WTC11 (cell line): ENCODE measurements at regions not wholly inside any gene's neighbourhood (a gene's known extent, or its start where the extent isn't known, plus 50 kb on each side); places are given as distances from the start of the nearest gene placed in this dataset.

Experiments used
- ATAC-seq: fragments of 200-7000 bp; cut with Tn5 transposase; 2 replicates; pipeline ENCODE4 v1.10.0; 2021; ENCODE audit warnings: mild to moderate bottlenecking, moderate library complexity
- CTCF ChIA-PET: fragments of 300-600 bp; sonication (Branson Sonifier 250); formaldehyde crosslinking; loops from one replicate; lab custom pipeline; 2021; ENCODE audit warnings: antibody characterized with exemption; lab: Charles Lee
- POLR2A ChIA-PET: fragments of 350-600 bp; sonication (Branson Sonifier 250); formaldehyde crosslinking; loops from one replicate; lab custom pipeline; 2021; ENCODE audit warnings: antibody characterized with exemption; lab: Charles Lee
- DNase-seq: peaks from one replicate; pipeline ENCODE4 v3.0.0; 2021; ENCODE audit warnings: low spot score
- H3K27ac Mint-ChIP-seq: 2 replicates; pipeline ENCODE4 v1.8.0; 2021; ENCODE audit warnings: mixed read lengths
- H3K27me3 Mint-ChIP-seq: 2 replicates; pipeline ENCODE4 v1.8.0; 2021; ENCODE audit warnings: low read depth, mild to moderate bottlenecking, moderate library complexity, mixed read lengths
- H3K36me3 Mint-ChIP-seq: 2 replicates; pipeline ENCODE4 v1.8.0; 2021; ENCODE audit warnings: mixed read lengths
- H3K4me1 Mint-ChIP-seq: 2 replicates; pipeline ENCODE4 v1.8.0; 2022; ENCODE audit warnings: mixed read lengths
- H3K4me3 Mint-ChIP-seq: 2 replicates; pipeline ENCODE4 v1.8.0; 2021; ENCODE audit warnings: mild to moderate bottlenecking, moderate library complexity, mixed read lengths
- H3K9me3 Mint-ChIP-seq: 2 replicates; pipeline ENCODE4 v1.8.0; 2021; ENCODE audit warnings: mixed read lengths
- CDX4 ChIP-seq: fragments of 250-450 bp; sonication (Bioruptor Pico); IDR thresholded peaks from 2 replicates; pipeline ENCODE4 v1.9.0; 2021; ENCODE audit warnings: moderate library complexity, mild to moderate bottlenecking, inconsistent platforms, borderline replicate concordance
- CTCF ChIP-seq: fragments of 200-600 bp; IDR thresholded peaks from 2 replicates; pipeline ENCODE4 v1.8.0; 2022; ENCODE audit warnings: antibody characterized with exemption
- E2F4 ChIP-seq: sonication (generic); formaldehyde crosslinking; IDR thresholded peaks from 2 replicates; pipeline ENCODE4 v1.8.1; 2022; ENCODE audit warnings: low read depth, mild to moderate bottlenecking, moderate library complexity, missing genetic modification reagents, borderline replicate concordance
- NFATC4 ChIP-seq: fragments of 250-450 bp; sonication (Bioruptor Pico); IDR thresholded peaks from 2 replicates; pipeline ENCODE4 v1.9.0; 2021; ENCODE audit warnings: mild to moderate bottlenecking
- USF1 ChIP-seq: sonication (generic); formaldehyde crosslinking; IDR thresholded peaks from 2 replicates; pipeline ENCODE4 v1.8.0; 2022; ENCODE audit warnings: mild to moderate bottlenecking, missing genetic modification reagents
- ZNF425 ChIP-seq: fragments of 250-450 bp; sonication (Bioruptor Pico); conservative IDR thresholded peaks from 2 replicates; pipeline ENCODE4 v1.9.0; 2021; ENCODE audit warnings: mild to moderate bottlenecking
- TF ChIP-seq, protein P1 (sequence below): sonication (generic); formaldehyde crosslinking; IDR thresholded peaks from 2 replicates; pipeline ENCODE4 v1.8.1; 2023; ENCODE audit warnings: mild to moderate bottlenecking, missing genetic modification reagents
- TF ChIP-seq, protein P2 (sequence below): sonication (generic); formaldehyde crosslinking; IDR thresholded peaks from 2 replicates; pipeline ENCODE4 v1.8.0; 2023; ENCODE audit warnings: missing genetic modification reagents, mild to moderate bottlenecking, borderline replicate concordance
- TF ChIP-seq, protein P3 (sequence below): sonication (generic); formaldehyde crosslinking; IDR thresholded peaks from 2 replicates; pipeline ENCODE4 v1.8.1; 2023; ENCODE audit warnings: mild to moderate bottlenecking, missing genetic modification reagents, moderate library complexity
- TF ChIP-seq, protein P4 (sequence below): sonication (generic); formaldehyde crosslinking; IDR thresholded peaks from 2 replicates; pipeline ENCODE4 v1.8.1; 2023; ENCODE audit warnings: mild to moderate bottlenecking, missing genetic modification reagents, borderline replicate concordance

DNA sequence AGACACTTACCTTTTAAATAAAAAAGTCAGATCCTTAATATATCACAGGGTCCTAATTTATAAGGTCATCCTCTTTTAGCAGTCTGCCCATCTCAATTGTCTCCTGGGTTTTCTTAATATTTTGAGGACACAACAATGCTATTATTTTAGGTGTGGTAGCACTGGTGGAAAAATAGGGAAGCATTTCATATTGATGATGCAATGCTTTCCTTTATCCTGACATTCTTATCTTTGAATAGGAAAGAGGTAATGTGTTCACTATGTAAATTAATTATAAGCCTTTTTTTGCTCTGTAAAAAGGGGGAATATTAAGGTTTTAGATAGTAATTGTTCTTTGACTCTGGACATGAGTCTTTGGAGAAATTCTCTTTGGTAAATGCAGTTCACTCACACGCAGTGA lies 164.7 kb downstream of the YTHDC2 start:
- H3K4me1 Mint-ChIP-seq, result peaks cover 38% of the 10 kb centered on the region
- DNase-seq (no peak), ATAC-seq (no peak)
- peaks cover 24% of the 10 kb centered on the region for H3K9me3 Mint-ChIP-seq
- no peaks in the 10 kb centered on the region for H3K27me3 Mint-ChIP-seq
- H3K4me3 Mint-ChIP-seq, result no peak overlapping the region
- ChIA-PET CTCF (interaction anchor here (1.8 to 2.2 kb wide), 2 partner anchors 66 to 129 kb away, joined by 17 to 32 read pairs; no protein-coding TSS in a partner anchor), POLR2A (no interaction called here)
- H3K27ac Mint-ChIP-seq, result no peak overlapping the region
- TF ChIP-seq ZNF425, result no peak
- TF ChIP-seq, protein P1, sequence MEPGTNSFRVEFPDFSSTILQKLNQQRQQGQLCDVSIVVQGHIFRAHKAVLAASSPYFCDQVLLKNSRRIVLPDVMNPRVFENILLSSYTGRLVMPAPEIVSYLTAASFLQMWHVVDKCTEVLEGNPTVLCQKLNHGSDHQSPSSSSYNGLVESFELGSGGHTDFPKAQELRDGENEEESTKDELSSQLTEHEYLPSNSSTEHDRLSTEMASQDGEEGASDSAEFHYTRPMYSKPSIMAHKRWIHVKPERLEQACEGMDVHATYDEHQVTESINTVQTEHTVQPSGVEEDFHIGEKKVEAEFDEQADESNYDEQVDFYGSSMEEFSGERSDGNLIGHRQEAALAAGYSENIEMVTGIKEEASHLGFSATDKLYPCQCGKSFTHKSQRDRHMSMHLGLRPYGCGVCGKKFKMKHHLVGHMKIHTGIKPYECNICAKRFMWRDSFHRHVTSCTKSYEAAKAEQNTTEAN, result no peak
- TF ChIP-seq E2F4 (CRISPR knock-in tag), result no peak
- TF ChIP-seq CDX4, result no peak
- TF ChIP-seq, protein P2, sequence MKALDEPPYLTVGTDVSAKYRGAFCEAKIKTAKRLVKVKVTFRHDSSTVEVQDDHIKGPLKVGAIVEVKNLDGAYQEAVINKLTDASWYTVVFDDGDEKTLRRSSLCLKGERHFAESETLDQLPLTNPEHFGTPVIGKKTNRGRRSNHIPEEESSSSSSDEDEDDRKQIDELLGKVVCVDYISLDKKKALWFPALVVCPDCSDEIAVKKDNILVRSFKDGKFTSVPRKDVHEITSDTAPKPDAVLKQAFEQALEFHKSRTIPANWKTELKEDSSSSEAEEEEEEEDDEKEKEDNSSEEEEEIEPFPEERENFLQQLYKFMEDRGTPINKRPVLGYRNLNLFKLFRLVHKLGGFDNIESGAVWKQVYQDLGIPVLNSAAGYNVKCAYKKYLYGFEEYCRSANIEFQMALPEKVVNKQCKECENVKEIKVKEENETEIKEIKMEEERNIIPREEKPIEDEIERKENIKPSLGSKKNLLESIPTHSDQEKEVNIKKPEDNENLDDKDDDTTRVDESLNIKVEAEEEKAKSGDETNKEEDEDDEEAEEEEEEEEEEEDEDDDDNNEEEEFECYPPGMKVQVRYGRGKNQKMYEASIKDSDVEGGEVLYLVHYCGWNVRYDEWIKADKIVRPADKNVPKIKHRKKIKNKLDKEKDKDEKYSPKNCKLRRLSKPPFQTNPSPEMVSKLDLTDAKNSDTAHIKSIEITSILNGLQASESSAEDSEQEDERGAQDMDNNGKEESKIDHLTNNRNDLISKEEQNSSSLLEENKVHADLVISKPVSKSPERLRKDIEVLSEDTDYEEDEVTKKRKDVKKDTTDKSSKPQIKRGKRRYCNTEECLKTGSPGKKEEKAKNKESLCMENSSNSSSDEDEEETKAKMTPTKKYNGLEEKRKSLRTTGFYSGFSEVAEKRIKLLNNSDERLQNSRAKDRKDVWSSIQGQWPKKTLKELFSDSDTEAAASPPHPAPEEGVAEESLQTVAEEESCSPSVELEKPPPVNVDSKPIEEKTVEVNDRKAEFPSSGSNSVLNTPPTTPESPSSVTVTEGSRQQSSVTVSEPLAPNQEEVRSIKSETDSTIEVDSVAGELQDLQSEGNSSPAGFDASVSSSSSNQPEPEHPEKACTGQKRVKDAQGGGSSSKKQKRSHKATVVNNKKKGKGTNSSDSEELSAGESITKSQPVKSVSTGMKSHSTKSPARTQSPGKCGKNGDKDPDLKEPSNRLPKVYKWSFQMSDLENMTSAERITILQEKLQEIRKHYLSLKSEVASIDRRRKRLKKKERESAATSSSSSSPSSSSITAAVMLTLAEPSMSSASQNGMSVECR, result no peak
- no peak for TF ChIP-seq NFATC4 (CRISPR knock-in tag)
- peaks cover 27% of the 10 kb centered on the region for H3K36me3 Mint-ChIP-seq

DNA sequence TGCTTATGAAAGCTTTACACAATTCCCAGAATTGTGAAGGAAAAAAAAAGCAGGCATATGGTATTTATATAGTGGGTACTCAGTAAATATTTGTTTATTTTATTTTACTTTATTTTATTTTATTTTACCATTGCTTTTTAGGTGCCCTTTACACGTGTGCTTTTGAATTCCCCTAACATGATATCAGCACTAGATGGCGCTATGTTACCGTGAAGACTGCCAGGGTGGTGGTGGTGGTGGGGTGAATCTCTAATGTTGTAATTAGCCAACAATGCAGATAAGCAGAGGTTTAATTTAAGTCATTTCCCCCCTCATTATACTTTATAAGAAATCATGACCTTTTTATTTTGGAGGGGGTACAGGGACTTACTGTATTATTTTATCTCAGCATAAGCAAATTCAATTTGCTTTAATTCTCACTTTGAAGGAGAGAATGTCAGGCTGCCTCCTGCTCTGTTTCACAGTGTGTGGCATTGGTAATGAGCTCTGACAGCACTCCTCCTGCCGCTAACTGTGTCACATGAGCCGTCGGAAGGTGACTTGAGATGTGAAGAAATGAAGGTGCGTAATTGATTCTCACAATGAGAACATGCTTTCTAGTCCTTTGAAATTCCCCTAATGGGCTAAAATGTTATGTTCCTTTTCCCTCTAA lies 165.6 kb downstream of the YTHDC2 start:
- DNase-seq (peak; percentile 38), ATAC-seq (peak; percentile 79)
- TF ChIP-seq, protein P3, sequence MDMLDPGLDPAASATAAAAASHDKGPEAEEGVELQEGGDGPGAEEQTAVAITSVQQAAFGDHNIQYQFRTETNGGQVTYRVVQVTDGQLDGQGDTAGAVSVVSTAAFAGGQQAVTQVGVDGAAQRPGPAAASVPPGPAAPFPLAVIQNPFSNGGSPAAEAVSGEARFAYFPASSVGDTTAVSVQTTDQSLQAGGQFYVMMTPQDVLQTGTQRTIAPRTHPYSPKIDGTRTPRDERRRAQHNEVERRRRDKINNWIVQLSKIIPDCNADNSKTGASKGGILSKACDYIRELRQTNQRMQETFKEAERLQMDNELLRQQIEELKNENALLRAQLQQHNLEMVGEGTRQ (CRISPR knock-in tag), result peak; percentile 67
- TF ChIP-seq, protein P4, sequence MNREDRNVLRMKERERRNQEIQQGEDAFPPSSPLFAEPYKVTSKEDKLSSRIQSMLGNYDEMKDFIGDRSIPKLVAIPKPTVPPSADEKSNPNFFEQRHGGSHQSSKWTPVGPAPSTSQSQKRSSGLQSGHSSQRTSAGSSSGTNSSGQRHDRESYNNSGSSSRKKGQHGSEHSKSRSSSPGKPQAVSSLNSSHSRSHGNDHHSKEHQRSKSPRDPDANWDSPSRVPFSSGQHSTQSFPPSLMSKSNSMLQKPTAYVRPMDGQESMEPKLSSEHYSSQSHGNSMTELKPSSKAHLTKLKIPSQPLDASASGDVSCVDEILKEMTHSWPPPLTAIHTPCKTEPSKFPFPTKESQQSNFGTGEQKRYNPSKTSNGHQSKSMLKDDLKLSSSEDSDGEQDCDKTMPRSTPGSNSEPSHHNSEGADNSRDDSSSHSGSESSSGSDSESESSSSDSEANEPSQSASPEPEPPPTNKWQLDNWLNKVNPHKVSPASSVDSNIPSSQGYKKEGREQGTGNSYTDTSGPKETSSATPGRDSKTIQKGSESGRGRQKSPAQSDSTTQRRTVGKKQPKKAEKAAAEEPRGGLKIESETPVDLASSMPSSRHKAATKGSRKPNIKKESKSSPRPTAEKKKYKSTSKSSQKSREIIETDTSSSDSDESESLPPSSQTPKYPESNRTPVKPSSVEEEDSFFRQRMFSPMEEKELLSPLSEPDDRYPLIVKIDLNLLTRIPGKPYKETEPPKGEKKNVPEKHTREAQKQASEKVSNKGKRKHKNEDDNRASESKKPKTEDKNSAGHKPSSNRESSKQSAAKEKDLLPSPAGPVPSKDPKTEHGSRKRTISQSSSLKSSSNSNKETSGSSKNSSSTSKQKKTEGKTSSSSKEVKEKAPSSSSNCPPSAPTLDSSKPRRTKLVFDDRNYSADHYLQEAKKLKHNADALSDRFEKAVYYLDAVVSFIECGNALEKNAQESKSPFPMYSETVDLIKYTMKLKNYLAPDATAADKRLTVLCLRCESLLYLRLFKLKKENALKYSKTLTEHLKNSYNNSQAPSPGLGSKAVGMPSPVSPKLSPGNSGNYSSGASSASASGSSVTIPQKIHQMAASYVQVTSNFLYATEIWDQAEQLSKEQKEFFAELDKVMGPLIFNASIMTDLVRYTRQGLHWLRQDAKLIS (CRISPR knock-in tag), result no peak
- 0 out of 2 replicates have a peak, but pooled peaks have one; percentile 60 for TF ChIP-seq USF1 (CRISPR knock-in tag)
- TF ChIP-seq CTCF, result peak; percentile 71
- POLR2A ChIA-PET, result no interaction called here
- Mint-ChIP-seq H3K4me3 (no peak overlapping the region), H3K27ac (no peak overlapping the region), H3K4me1 (peaks cover 39% of the 10 kb centered on the region), H3K9me3 (peaks cover 16% of the 10 kb centered on the region), H3K27me3 (no peaks in the 10 kb centered on the region), H3K36me3 (peaks cover 19% of the 10 kb centered on the region)
- CTCF ChIA-PET, result interaction anchor here (0.5 to 2.2 kb wide), 47 partner anchors 9 to 1390 kb away, joined by 3 to 32 read pairs (median 4); no protein-coding TSS in a partner anchor
